Fibroblast of lung (primary cell): ENCODE measurements at regions not wholly inside any gene's neighbourhood (a gene's known extent, or its start where the extent isn't known, plus 50 kb on each side); places are given as distances from the start of the nearest gene placed in this dataset.

ENCODE experiments used
- EZH2 ChIP-seq: IDR thresholded peaks from 2 replicates; pipeline ENCODE4 v1.5.1; 2012; ENCODE audit warnings: low read length, control low read depth, mild to moderate bottlenecking; ENCODE audit errors: missing control alignments
- TF ChIP-seq, protein P1 (sequence below), 2 donors: IDR thresholded peaks in 1 of 2; conservative IDR thresholded peaks in 1 of 2; 1 replicate in 1 of 2; 2 replicates in 1 of 2; pipeline ENCODE4 v1.5.1; 2011 to 2012; ENCODE audit warnings: low read length in 2 of 2, control low read depth in 1 of 2, inconsistent platforms in 1 of 2, low read depth in 1 of 2, mild to moderate bottlenecking in 1 of 2

DNA sequence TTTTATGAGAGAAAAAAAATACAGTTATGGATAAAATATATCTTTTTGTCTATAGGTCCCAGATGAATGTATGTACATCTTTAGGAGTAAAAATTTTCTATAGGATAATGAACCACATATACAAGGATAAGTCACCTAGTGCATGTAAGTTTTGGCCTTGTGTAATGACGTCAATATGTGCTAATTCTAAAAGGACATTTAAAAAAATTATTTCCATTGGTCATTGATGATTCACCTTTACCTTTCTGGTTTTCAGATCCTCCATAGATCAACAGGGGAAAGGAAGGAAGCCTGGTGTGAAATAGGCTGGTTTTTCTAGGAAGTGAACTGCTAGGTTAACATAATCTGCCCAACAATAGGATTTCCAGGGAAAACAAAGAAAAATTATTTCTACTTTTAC is 684.3 kb upstream of the SOX9 start:
- TF ChIP-seq, protein P1, sequence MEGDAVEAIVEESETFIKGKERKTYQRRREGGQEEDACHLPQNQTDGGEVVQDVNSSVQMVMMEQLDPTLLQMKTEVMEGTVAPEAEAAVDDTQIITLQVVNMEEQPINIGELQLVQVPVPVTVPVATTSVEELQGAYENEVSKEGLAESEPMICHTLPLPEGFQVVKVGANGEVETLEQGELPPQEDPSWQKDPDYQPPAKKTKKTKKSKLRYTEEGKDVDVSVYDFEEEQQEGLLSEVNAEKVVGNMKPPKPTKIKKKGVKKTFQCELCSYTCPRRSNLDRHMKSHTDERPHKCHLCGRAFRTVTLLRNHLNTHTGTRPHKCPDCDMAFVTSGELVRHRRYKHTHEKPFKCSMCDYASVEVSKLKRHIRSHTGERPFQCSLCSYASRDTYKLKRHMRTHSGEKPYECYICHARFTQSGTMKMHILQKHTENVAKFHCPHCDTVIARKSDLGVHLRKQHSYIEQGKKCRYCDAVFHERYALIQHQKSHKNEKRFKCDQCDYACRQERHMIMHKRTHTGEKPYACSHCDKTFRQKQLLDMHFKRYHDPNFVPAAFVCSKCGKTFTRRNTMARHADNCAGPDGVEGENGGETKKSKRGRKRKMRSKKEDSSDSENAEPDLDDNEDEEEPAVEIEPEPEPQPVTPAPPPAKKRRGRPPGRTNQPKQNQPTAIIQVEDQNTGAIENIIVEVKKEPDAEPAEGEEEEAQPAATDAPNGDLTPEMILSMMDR (conservative IDR thresholded peaks at IDR 0.05 in 1 of 2, IDR thresholded peaks at IDR 0.05 in 1 of 2; ENCODE audit: low read depth in 1 of 2, low read length in 2 of 2): no peak
- no peak for TF ChIP-seq EZH2
